GM12878 (cell line): ENCODE measurements at regions not wholly inside any gene's neighbourhood (a gene's known extent, or its start where the extent isn't known, plus 50 kb on each side); places are given as distances from the start of the nearest gene placed in this dataset.

Experiments
- ATAC-seq: fragments of 200-7000 bp; cut with Tn5 transposase; 3 replicates; pipeline ENCODE4 v1.9.1; 2020; ENCODE audit warnings: mild to moderate bottlenecking, moderate library complexity
- BruUV-seq: library from RNA; stranded (reverse); fragments of 400-500 nt; replicated peaks from 2 replicates; lab custom pipeline; 2021; lab: Mats Ljungman, UMichigan
- CTCF ChIA-PET: fragments of 300-600 bp; sonication (Branson Sonifier 250); formaldehyde crosslinking; extraction: SDS; loops from one replicate; lab custom pipeline; 2021; ENCODE audit warnings: inconsistent platforms; lab: Yijun Ruan, JAX
- POLR2A ChIA-PET: fragments of 350-600 bp; formaldehyde crosslinking; extraction: SDS; loops from one replicate; lab custom pipeline; 2021; ENCODE audit warnings: inconsistent platforms; lab: Charles Lee
- RAD21 ChIA-PET: fragments of 300-600 bp; sonication (Branson Sonifier 250); formaldehyde crosslinking; loops from one replicate; lab custom pipeline; 2023; ENCODE audit warnings: antibody characterized with exemption; ENCODE audit not compliant: unreplicated experiment; lab: Charles Lee
- SMC1A ChIA-PET: fragments of 300-600 bp; sonication (Branson Sonifier 250); formaldehyde crosslinking; loops from one replicate; lab custom pipeline; 2023; ENCODE audit not compliant: unreplicated experiment, uncharacterized antibody; lab: Charles Lee
- DNase-seq: peaks from one replicate; pipeline ENCODE4 v3.0.0-alpha.2; 2011; ENCODE audit warnings: low read depth, low spot score
- FAIRE-seq: peaks from 3 replicates; lab custom pipeline; 2011; peaks lifted over from hg19 to GRCh38; lab: Jason Lieb, UNC
- H2AFZ ChIP-seq: 2 replicates; pipeline ENCODE4 v1.6.0; 2011; ENCODE audit warnings: low read depth, low read length, control low read depth; ENCODE audit not compliant: control insufficient read depth
- H3K27ac ChIP-seq: 2 replicates; pipeline ENCODE4 v1.5.1; 2011; ENCODE audit warnings: control low read depth; ENCODE audit not compliant: control insufficient read depth, insufficient read depth
- H3K27me3 ChIP-seq, 2 experiments: replicated peaks in 1 of 2; 2 replicates each; pipeline versions ENCODE4 v1.6.0 to v1.6.1; 2011; ENCODE audit warnings: low read length in 1 of 2; ENCODE audit not compliant: control insufficient read depth in 2 of 2, insufficient read depth in 2 of 2
- H3K36me3 ChIP-seq, 2 experiments: 2 replicates each; pipeline ENCODE4 v1.5.1; 2011; ENCODE audit warnings: low read length in 1 of 2; ENCODE audit not compliant: control insufficient read depth in 2 of 2, insufficient read depth in 2 of 2
- H3K4me1 ChIP-seq: 2 replicates; pipeline ENCODE4 v1.6.1; 2011; ENCODE audit warnings: mild to moderate bottlenecking, low read length, moderate library complexity, mixed read lengths; ENCODE audit not compliant: control insufficient read depth, insufficient read depth
- H3K4me2 ChIP-seq: 2 replicates; pipeline ENCODE4 v1.6.0; 2011; ENCODE audit warnings: control low read depth; ENCODE audit not compliant: control insufficient read depth, insufficient read depth
- H3K4me3 ChIP-seq: fragments of 200-600 bp; sonication (generic); 2 replicates; pipeline ENCODE4 v1.5.1; 2016
- H3K79me2 ChIP-seq: 2 replicates; pipeline ENCODE4 v1.6.0; 2011; ENCODE audit warnings: low read length; ENCODE audit not compliant: control insufficient read depth, insufficient read depth
- H3K9ac ChIP-seq: 2 replicates; pipeline ENCODE4 v1.8.0; 2011; ENCODE audit warnings: low read length, control low read depth, mixed read lengths; ENCODE audit not compliant: control insufficient read depth, insufficient read depth
- H3K9me3 ChIP-seq: replicated peaks from 3 replicates; pipeline ENCODE4 v1.5.1; 2011; ENCODE audit warnings: mild to moderate bottlenecking, low read length; ENCODE audit not compliant: control insufficient read depth, insufficient read depth
- H4K20me1 ChIP-seq: 2 replicates; pipeline ENCODE4 v1.6.0; 2011; ENCODE audit not compliant: control insufficient read depth, insufficient read depth
- KDM1A ChIP-seq: fragments of 200-600 bp; sonication (generic); IDR thresholded peaks from 2 replicates; pipeline ENCODE4 v1.6.1; 2016; ENCODE audit warnings: borderline replicate concordance
- POLR2A ChIP-seq: IDR thresholded peaks from 2 replicates; pipeline ENCODE4 v1.6.1; 2011; ENCODE audit warnings: low read depth, mild to moderate bottlenecking, low read length
- RELB ChIP-seq: fragments of 450-650 bp; IDR thresholded peaks from 2 replicates; pipeline ENCODE4 v1.6.1; 2017; ENCODE audit warnings: low read depth, mild to moderate bottlenecking, moderate library complexity
- ZNF274 ChIP-seq: IDR thresholded peaks from one replicate; pipeline ENCODE4 v1.8.0; 2011; ENCODE audit not compliant: insufficient read length, insufficient read depth
- in situ Hi-C: fragments of 300-500 bp; cut with MboI; formaldehyde crosslinking; loops from 9 replicates; pipeline ENCODE4 v1.14.3; 2018; ENCODE audit warnings: mixed read lengths
- intact Hi-C: fragments of 100-400 bp; cut with micrococcal nuclease; formaldehyde crosslinking; loops from one replicate; pipeline ENCODE4 v1.14.2; 2022; ENCODE audit not compliant: unreplicated experiment
- TF ChIP-seq, protein P1 (sequence below): fragments of 150-350 bp; IDR thresholded peaks from 2 replicates; pipeline ENCODE4 v1.6.1; 2014; ENCODE audit warnings: mild to moderate bottlenecking, low read depth, low read length

- ATAC-seq (no peak), FAIRE-seq (no peak), DNase-seq (no peak)
- in situ Hi-C loops (no loop called here), intact Hi-C loops (no loop called here)
- no peaks in the 10 kb centered on the region for H3K27me3 ChIP-seq
- ChIA-PET CTCF (interaction anchor here (0.7 to 1.6 kb wide), 6 partner anchors 10 to 51 kb away, joined by 3 to 8 read pairs (median 4); no protein-coding TSS in a partner anchor), POLR2A (no interaction called here), SMC1A (interaction anchor here (0.6 to 4.8 kb wide), 11 partner anchors 9 to 64 kb away, joined by 3 to 25 read pairs (median 7); no protein-coding TSS in a partner anchor), RAD21 (interaction anchor here (0.5 to 3.5 kb wide), 5 partner anchors 11 to 65 kb away, joined by 3 to 9 read pairs (median 4); no protein-coding TSS in a partner anchor)
- H3K79me2 ChIP-seq: no peaks in the 10 kb centered on the region
- H4K20me1 ChIP-seq: no peaks in the 10 kb centered on the region
- no peak overlapping the region for H2AFZ ChIP-seq
- no peak overlapping the region for H3K9ac ChIP-seq
- no peaks in the 10 kb centered on the region for H3K9me3 ChIP-seq
- H3K36me3 ChIP-seq: no peaks in the 10 kb centered on the region
- TF ChIP-seq KDM1A (no peak), RELB (no peak), POLR2A (no peak), ZNF274 (no peak)
- TF ChIP-seq, protein P1, sequence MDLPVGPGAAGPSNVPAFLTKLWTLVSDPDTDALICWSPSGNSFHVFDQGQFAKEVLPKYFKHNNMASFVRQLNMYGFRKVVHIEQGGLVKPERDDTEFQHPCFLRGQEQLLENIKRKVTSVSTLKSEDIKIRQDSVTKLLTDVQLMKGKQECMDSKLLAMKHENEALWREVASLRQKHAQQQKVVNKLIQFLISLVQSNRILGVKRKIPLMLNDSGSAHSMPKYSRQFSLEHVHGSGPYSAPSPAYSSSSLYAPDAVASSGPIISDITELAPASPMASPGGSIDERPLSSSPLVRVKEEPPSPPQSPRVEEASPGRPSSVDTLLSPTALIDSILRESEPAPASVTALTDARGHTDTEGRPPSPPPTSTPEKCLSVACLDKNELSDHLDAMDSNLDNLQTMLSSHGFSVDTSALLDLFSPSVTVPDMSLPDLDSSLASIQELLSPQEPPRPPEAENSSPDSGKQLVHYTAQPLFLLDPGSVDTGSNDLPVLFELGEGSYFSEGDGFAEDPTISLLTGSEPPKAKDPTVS: no peak
- no peak overlapping the region for H3K4me3 ChIP-seq
- BruUV-seq: no TSS peak
- no peak overlapping the region for H3K4me2 ChIP-seq
- no peaks in the 10 kb centered on the region for H3K4me1 ChIP-seq
- no peak overlapping the region for H3K27ac ChIP-seq
Measured at GRCh38 chr2:57862727-57863126, 183.9 kb upstream of the VRK2 start.
